MCF 10A (cell line): ENCODE measurements at regions not wholly inside any gene's neighbourhood (a gene's known extent, or its start where the extent isn't known, plus 50 kb on each side); places are given as distances from the start of the nearest gene placed in this dataset.

Experiments
- BruUV-seq: library from RNA; stranded (reverse); fragments of 400-500 nt; replicated peaks from 2 replicates; lab custom pipeline; 2021; lab: Mats Ljungman, UMichigan
- CTCF ChIA-PET: fragments of 300-600 bp; sonication (Branson Sonifier 250); formaldehyde crosslinking; extraction: SDS; loops from one replicate; lab custom pipeline; 2021; ENCODE audit warnings: antibody characterized with exemption, inconsistent platforms; lab: Yijun Ruan, JAX
- POLR2A ChIA-PET: fragments of 300-600, 350-650 bp; sonication (Branson Sonifier 250); formaldehyde crosslinking; extraction: SDS; loops from one replicate; lab custom pipeline; 2020; ENCODE audit warnings: antibody characterized with exemption, inconsistent platforms; lab: Yijun Ruan, JAX
- DNase-seq: peaks from one replicate; pipeline ENCODE4 v3.0.0-alpha.2; 2018; ENCODE audit not compliant: unreplicated experiment
- H3K27ac Mint-ChIP-seq: one replicate; pipeline ENCODE4 v1.8.0; 2022; ENCODE audit warnings: mild to moderate bottlenecking, low read depth, mixed read lengths; ENCODE audit not compliant: unreplicated experiment
- H3K27me3 Mint-ChIP-seq: one replicate; pipeline ENCODE4 v1.8.0; 2022; ENCODE audit warnings: mixed read lengths; ENCODE audit not compliant: insufficient read depth, unreplicated experiment
- H3K36me3 Mint-ChIP-seq: one replicate; pipeline ENCODE4 v1.8.0; 2022; ENCODE audit warnings: mild to moderate bottlenecking, moderate library complexity, mixed read lengths; ENCODE audit not compliant: insufficient read depth, unreplicated experiment
- H3K4me1 Mint-ChIP-seq: one replicate; pipeline ENCODE4 v1.8.0; 2022; ENCODE audit warnings: mixed read lengths; ENCODE audit not compliant: insufficient read depth, unreplicated experiment
- H3K4me3 Mint-ChIP-seq: one replicate; pipeline ENCODE4 v1.8.0; 2022; ENCODE audit warnings: mild to moderate bottlenecking, moderate library complexity, mixed read lengths; ENCODE audit not compliant: unreplicated experiment
- H3K9me3 Mint-ChIP-seq: one replicate; pipeline ENCODE4 v1.8.0; 2022; ENCODE audit warnings: mixed read lengths; ENCODE audit not compliant: unreplicated experiment
- CTCF ChIP-seq: fragments of 200-600 bp; IDR thresholded peaks from one replicate; pipeline ENCODE4 v1.8.0; 2022; ENCODE audit warnings: antibody characterized with exemption, mild to moderate bottlenecking; ENCODE audit not compliant: unreplicated experiment
- intact Hi-C: fragments of 100-400 bp; cut with micrococcal nuclease; formaldehyde crosslinking; loops from 2 replicates; pipeline ENCODE4 v1.14.1; 2022

- H3K36me3 Mint-ChIP-seq, result no peaks in the 10 kb centered on the region
- H3K4me1 Mint-ChIP-seq, result no peaks in the 10 kb centered on the region
- H3K4me3 Mint-ChIP-seq, result no peak overlapping the region
- BruUV-seq, result no TSS peak
- H3K9me3 Mint-ChIP-seq, result peaks cover 23% of the 10 kb centered on the region
- no peaks in the 10 kb centered on the region for H3K27me3 Mint-ChIP-seq
- TF ChIP-seq CTCF, result no peak
- DNase-seq, result no peak
- CTCF ChIA-PET, result interaction anchor here (0.9 kb wide), 1 partner anchor 256 kb away, joined by 3 read pairs; no protein-coding TSS in a partner anchor
- intact Hi-C loops, result no loop called here
- H3K27ac Mint-ChIP-seq, result no peak overlapping the region
- POLR2A ChIA-PET, result no interaction called here
These were observed 86.1 kb upstream of the CNOT2 start for GRCh38 chr12:70157099-70157498.

GRCh38 chr12:70165450-70165849, 77.8 kb upstream of the CNOT2 start:
- no peak for DNase-seq
- ChIA-PET CTCF (no interaction called here), POLR2A (no interaction called here)
- TF ChIP-seq CTCF, result no peak
- Mint-ChIP-seq H3K4me3 (no peak overlapping the region), H3K9me3 (peaks cover 8% of the 10 kb centered on the region), H3K4me1 (no peaks in the 10 kb centered on the region), H3K27ac (no peak overlapping the region), H3K27me3 (no peaks in the 10 kb centered on the region), H3K36me3 (no peaks in the 10 kb centered on the region)
- intact Hi-C loops, result no loop called here
- no TSS peak for BruUV-seq

- TF ChIP-seq CTCF, result no peak
- CTCF ChIA-PET, result interaction anchor here (0.6 kb wide), 1 partner anchor 31 kb away, joined by 3 read pairs; no protein-coding TSS in a partner anchor
- H3K27ac Mint-ChIP-seq, result no peak overlapping the region
- no peaks in the 10 kb centered on the region for H3K27me3 Mint-ChIP-seq
- H3K4me1 Mint-ChIP-seq, result peaks cover 5% of the 10 kb centered on the region
- DNase-seq, result no peak
- no TSS peak for BruUV-seq
- no peaks in the 10 kb centered on the region for H3K36me3 Mint-ChIP-seq
- H3K4me3 Mint-ChIP-seq, result no peak overlapping the region
- H3K9me3 Mint-ChIP-seq, result peaks cover 10% of the 10 kb centered on the region
- POLR2A ChIA-PET, result interaction anchor here (1.1 kb wide), 1 partner anchor 27 kb away, joined by 3 read pairs; no protein-coding TSS in a partner anchor
- intact Hi-C loops, result no loop called here
These were observed 66.9 kb upstream of the CNOT2 start for GRCh38 chr12:70176290-70176689.

GRCh38 chr12:70177631-70178030, 65.6 kb upstream of the CNOT2 start:
- no peak overlapping the region for H3K4me3 Mint-ChIP-seq
- no peak for DNase-seq
- BruUV-seq, result no TSS peak
- no peaks in the 10 kb centered on the region for H3K36me3 Mint-ChIP-seq
- POLR2A ChIA-PET, result interaction anchor here (0.7 to 0.8 kb wide), 2 partner anchors 10 to 664 kb away, joined by 3 read pairs; no protein-coding TSS in a partner anchor
- CTCF ChIA-PET, result interaction anchor here (1.2 kb wide), 1 partner anchor 39 kb away, joined by 5 read pairs; no protein-coding TSS in a partner anchor
- peaks cover 5% of the 10 kb centered on the region for H3K4me1 Mint-ChIP-seq
- no peaks in the 10 kb centered on the region for H3K27me3 Mint-ChIP-seq
- TF ChIP-seq CTCF, result no peak
- H3K9me3 Mint-ChIP-seq, result peaks cover 10% of the 10 kb centered on the region
- no peak overlapping the region for H3K27ac Mint-ChIP-seq
- intact Hi-C loops, result no loop called here
